SU-DHL-6 (cell line): ENCODE measurements at regions not wholly inside any gene's neighbourhood (a gene's known extent, or its start where the extent isn't known, plus 50 kb on each side); places are given as distances from the start of the nearest gene placed in this dataset.

ENCODE experiments used
- H2AFZ ChIP-seq: fragments of 200-600 bp; sonication (generic); 2 replicates; pipeline ENCODE4 v1.6.1; 2014; ENCODE audit warnings: low read depth, mild to moderate bottlenecking, moderate library complexity, mixed read lengths, antibody characterized with exemption, low read length; ENCODE audit not compliant: severe bottlenecking
- H3F3A ChIP-seq: fragments of 200-600 bp; shearing (Covaris generic); 2 replicates; pipeline ENCODE4 v1.6.0; 2016; ENCODE audit warnings: antibody characterized with exemption, mild to moderate bottlenecking; ENCODE audit not compliant: insufficient read depth
- H3K27ac ChIP-seq: fragments of 200-600 bp; sonication (generic); 2 replicates; pipeline ENCODE4 v1.5.1; 2016; ENCODE audit warnings: low read depth, mild to moderate bottlenecking, low read length, moderate library complexity, mixed read lengths
- H3K27me3 ChIP-seq: fragments of 200-600 bp; sonication (generic), shearing (Covaris generic); 2 replicates; pipeline ENCODE4 v1.6.0; 2014; ENCODE audit warnings: mild to moderate bottlenecking, low read length
- H3K36me3 ChIP-seq: fragments of 200-600 bp; sonication (generic); 2 replicates; pipeline ENCODE4 v1.6.1; 2014; ENCODE audit warnings: mild to moderate bottlenecking, low read length, mixed read lengths
- H3K4me2 ChIP-seq: fragments of 300-600, 200-600 bp; shearing (Covaris generic), sonication (generic); 2 replicates; pipeline ENCODE4 v1.6.0; 2014; ENCODE audit warnings: low read length, low read depth, mild to moderate bottlenecking; ENCODE audit not compliant: poor library complexity, severe bottlenecking
- H3K4me3 ChIP-seq: fragments of 200-600 bp; sonication (generic); 2 replicates; pipeline ENCODE4 v1.5.1; 2014; ENCODE audit warnings: antibody characterized with exemption, low read length, mild to moderate bottlenecking, mixed read lengths; ENCODE audit not compliant: insufficient read depth, poor library complexity, severe bottlenecking
- H3K79me2 ChIP-seq: fragments of 200-600 bp; sonication (generic); 2 replicates; pipeline ENCODE4 v1.6.1; 2014; ENCODE audit warnings: mild to moderate bottlenecking, low read length, moderate library complexity; ENCODE audit not compliant: insufficient read depth
- H3K9ac ChIP-seq: fragments of 200-600 bp; sonication (generic); 2 replicates; pipeline ENCODE4 v1.7.0; 2014; ENCODE audit warnings: mild to moderate bottlenecking, low read length
- H3K9me2 ChIP-seq: fragments of 200-600 bp; sonication (generic); replicated peaks from 2 replicates; pipeline ENCODE4 v1.6.1; 2014; ENCODE audit warnings: low read length; ENCODE audit not compliant: insufficient read depth
- H3K9me3 ChIP-seq: fragments of 200-600 bp; sonication (generic); 2 replicates; pipeline ENCODE4 v1.6.1; 2014; ENCODE audit warnings: low read length, mixed read lengths; ENCODE audit not compliant: insufficient read depth
- H4K20me1 ChIP-seq: fragments of 200-600 bp; sonication (generic); 2 replicates; pipeline ENCODE4 v1.6.1; 2014; ENCODE audit warnings: low read depth, mild to moderate bottlenecking, antibody characterized with exemption, low read length, moderate library complexity, mixed read lengths
- EZH2phosphoT487 ChIP-seq: fragments of 200-600 bp; sonication (generic), shearing (Covaris generic); conservative IDR thresholded peaks from 2 replicates; pipeline ENCODE4 v1.6.1; 2018; ENCODE audit warnings: mild to moderate bottlenecking, antibody characterized with exemption, low read length, moderate library complexity, mixed read lengths
- TF ChIP-seq, protein P1 (sequence below): fragments of 200-600 bp; sonication (generic); IDR thresholded peaks from one replicate; pipeline ENCODE4 v1.5.1; 2017; ENCODE audit warnings: antibody characterized with exemption, mild to moderate bottlenecking, low read length, moderate library complexity; ENCODE audit not compliant: insufficient read depth, poor library complexity, severe bottlenecking

- no peak overlapping the region for H3K4me2 ChIP-seq
- no peaks in the 10 kb centered on the region for H3K9me2 ChIP-seq
- H3K27ac ChIP-seq = no peak overlapping the region
- H4K20me1 ChIP-seq = no peaks in the 10 kb centered on the region
- H3K9ac ChIP-seq = no peak overlapping the region
- no peak overlapping the region for H3K4me3 ChIP-seq
- no peaks in the 10 kb centered on the region for H3K36me3 ChIP-seq
- TF ChIP-seq EZH2phosphoT487 = no peak
- TF ChIP-seq, protein P1, sequence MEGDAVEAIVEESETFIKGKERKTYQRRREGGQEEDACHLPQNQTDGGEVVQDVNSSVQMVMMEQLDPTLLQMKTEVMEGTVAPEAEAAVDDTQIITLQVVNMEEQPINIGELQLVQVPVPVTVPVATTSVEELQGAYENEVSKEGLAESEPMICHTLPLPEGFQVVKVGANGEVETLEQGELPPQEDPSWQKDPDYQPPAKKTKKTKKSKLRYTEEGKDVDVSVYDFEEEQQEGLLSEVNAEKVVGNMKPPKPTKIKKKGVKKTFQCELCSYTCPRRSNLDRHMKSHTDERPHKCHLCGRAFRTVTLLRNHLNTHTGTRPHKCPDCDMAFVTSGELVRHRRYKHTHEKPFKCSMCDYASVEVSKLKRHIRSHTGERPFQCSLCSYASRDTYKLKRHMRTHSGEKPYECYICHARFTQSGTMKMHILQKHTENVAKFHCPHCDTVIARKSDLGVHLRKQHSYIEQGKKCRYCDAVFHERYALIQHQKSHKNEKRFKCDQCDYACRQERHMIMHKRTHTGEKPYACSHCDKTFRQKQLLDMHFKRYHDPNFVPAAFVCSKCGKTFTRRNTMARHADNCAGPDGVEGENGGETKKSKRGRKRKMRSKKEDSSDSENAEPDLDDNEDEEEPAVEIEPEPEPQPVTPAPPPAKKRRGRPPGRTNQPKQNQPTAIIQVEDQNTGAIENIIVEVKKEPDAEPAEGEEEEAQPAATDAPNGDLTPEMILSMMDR = no peak
- H3K79me2 ChIP-seq = no peaks in the 10 kb centered on the region
- no peaks in the 10 kb centered on the region for H3K27me3 ChIP-seq
- H2AFZ ChIP-seq = no peak overlapping the region
- H3K9me3 ChIP-seq = no peaks in the 10 kb centered on the region
- H3F3A ChIP-seq = no peaks in the 10 kb centered on the region
Observed at GRCh38 chr4:17012451-17012850, 114.0 kb upstream of the LDB2 start.

DNA sequence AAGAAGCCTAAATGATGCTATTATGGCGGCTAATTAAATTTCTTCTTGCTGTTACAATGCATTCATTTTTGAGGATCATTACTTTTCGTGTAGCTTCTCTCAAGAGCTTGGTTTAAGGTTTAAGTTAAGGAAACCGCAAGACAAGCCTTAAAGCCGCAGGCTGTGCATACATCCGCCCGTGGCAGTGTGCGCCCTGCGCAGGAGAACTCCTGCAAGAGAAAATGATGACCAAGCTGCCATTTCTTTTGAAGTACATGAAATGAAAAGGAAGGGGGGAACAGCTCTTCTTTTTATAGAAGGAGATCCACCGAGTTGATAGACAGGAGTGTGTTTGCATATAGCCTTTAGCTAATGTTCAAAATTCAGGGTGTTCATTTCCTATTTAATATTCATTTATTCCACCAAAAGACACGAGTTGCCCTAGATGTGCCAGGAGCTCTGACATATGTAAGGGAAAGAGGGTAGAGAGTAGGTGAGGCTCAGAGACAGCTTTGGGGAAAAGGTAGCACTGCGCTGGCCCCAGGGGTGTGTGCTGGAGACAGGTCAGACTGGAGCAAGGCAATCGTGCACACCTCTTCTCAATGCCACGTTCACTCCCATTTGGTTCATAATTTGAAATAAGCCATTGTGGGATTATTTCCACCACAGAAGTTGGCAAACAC lies 112.1 kb upstream of the LDB2 start:
- Histone ChIP-seq H3K79me2 (no peaks in the 10 kb centered on the region), H3K36me3 (no peaks in the 10 kb centered on the region), H3K9me3 (no peaks in the 10 kb centered on the region), H3F3A (no peaks in the 10 kb centered on the region), H3K9me2 (no peaks in the 10 kb centered on the region), H3K27me3 (no peaks in the 10 kb centered on the region), H3K27ac (no peak overlapping the region), H3K4me2 (no peak overlapping the region), H2AFZ (no peak overlapping the region), H3K4me3 (no peak overlapping the region), H4K20me1 (no peaks in the 10 kb centered on the region), H3K9ac (no peak overlapping the region)
- no peak for TF ChIP-seq EZH2phosphoT487
- TF ChIP-seq, protein P1 = no peak

DNA sequence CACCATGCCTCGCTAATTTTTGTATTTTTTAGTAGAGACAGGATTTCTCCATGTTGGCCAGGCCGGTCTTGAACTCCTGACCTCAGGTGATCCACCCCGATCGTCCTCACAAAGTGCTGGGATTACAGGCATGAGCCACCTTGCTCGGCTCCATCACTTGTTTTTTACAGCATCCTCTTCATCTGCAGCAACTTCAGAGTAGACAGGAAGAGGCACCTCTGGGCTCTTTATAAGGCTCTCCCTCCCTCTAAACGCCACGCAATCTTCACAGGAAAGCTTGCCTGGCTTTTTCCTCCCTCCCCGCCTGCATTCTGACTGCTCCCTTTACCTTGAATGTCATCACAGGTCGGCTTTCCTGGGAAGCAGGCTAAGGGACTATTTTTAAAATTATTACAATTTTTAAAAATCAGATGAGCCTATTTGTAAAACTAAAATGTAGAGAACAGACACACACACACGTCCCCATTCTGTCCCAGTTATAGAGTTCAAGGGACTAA lies 111.5 kb upstream of the LDB2 start:
- Histone ChIP-seq H4K20me1 (no peaks in the 10 kb centered on the region), H2AFZ (no peak overlapping the region), H3K27ac (no peak overlapping the region), H3K4me2 (no peak overlapping the region), H3K9me2 (no peaks in the 10 kb centered on the region), H3K9me3 (no peaks in the 10 kb centered on the region), H3F3A (no peaks in the 10 kb centered on the region), H3K79me2 (no peaks in the 10 kb centered on the region), H3K36me3 (no peaks in the 10 kb centered on the region), H3K27me3 (no peaks in the 10 kb centered on the region), H3K9ac (no peak overlapping the region), H3K4me3 (no peak overlapping the region)
- TF ChIP-seq, protein P1 = no peak
- TF ChIP-seq EZH2phosphoT487 = no peak
